HG03025 (cell line): ENCODE measurements at regions not wholly inside any gene's neighbourhood (a gene's known extent, or its start where the extent isn't known, plus 50 kb on each side); places are given as distances from the start of the nearest gene placed in this dataset.
"Not testable (repeated sequence)": the region's sequence is repeated elsewhere in the genome, so short reads cannot be mapped to it uniquely, and the experiment has no call there.

ENCODE experiments used
- ATAC-seq: cut with Tn5 transposase; IDR thresholded peaks from one replicate; pipeline ENCODE4 v1.9.1; 2021; ENCODE audit warnings: mild to moderate bottlenecking, moderate library complexity; ENCODE audit not compliant: unreplicated experiment, low FRiP score

DNA sequence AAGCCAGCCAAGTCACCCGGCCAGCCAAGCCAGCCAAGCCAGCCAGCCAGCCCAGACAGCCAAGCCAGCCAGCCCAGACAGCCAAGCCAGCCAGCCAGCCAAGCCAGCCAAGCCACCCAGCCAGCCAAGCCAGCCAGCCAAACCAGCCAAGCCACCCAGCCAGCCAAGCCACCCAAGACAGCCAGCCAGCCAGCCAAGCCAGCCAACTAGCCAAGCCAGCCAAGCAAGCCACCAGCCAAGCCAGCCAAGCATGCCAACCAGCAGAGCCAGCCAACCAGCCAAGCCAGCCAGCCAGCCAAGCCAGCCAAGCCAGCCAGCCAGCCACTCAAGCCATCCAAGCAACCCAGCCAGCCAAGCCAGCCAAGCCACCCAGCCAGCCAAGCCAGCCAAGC, 323.1 kb upstream of the PLGLB2 start:
- ATAC-seq, result not testable (repeated sequence)

- ATAC-seq, result not testable (repeated sequence)
These were observed 322.7 kb upstream of the PLGLB2 start for GRCh38 chr2:87425191-87425590.

- not testable (repeated sequence) for ATAC-seq
These were observed 322.2 kb upstream of the PLGLB2 start for GRCh38 chr2:87425717-87426116.

DNA sequence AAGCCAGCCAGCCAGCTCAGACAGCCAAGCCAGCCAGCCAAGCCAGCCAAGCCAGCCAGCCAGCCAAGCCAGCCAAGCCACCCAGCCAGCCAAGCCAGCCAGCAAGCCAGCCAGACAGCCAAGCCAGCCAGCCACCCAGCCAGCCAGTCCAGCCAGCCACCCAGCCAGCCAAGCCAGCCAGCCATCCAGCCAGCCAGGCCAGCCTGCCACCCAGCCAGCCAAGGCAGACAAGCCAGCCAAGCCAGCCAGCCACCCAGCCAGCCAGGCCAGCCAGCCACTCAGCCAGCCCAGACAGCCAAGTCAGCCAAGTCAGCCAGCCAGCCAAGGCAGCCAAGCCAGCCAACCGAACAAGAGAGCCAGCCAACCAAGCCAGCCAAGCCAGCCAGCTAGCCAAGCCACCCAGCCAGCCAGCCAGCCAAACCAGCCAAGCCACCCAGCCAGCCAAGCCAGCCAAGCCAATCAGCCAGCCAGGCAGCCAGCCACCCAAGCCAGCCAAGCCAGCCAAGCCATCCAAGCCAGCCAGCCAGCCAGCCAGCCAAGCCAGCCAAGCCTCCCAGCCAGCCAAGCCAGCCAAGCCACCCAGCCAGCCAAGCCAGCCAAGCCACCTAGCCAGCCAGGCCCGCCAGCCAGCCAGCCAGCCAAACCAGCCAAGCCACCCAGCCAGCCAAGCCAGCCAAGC, 319.3 kb upstream of the PLGLB2 start:
- ATAC-seq, result not testable (repeated sequence)

GRCh38 chr2:87429206-87429930, 318.5 kb upstream of the PLGLB2 start:
- ATAC-seq, result not testable (repeated sequence)

DNA sequence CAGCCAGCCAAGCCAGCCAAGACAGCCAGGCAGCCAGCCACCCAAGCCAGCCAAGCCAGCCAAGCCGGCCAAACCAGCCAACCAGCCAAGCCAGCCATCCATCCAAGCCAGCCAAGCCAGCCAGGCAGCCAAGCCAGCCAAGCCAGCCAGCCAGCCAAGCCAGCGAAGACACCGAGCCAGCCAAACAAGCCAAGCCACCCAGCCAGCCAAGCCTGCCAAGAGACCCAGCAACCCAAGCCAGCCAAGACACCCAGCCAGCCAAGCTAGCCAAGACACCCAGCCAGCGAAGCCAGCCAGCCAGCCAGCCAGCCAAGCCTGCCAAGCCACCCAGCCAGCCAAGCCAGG, 318.0 kb upstream of the PLGLB2 start:
- ATAC-seq, result not testable (repeated sequence)

GRCh38 chr2:87431051-87431450, 316.8 kb upstream of the PLGLB2 start:
- ATAC-seq, result not testable (repeated sequence)

GRCh38 chr2:87432711-87433453, 315.0 kb upstream of the PLGLB2 start:
- not testable (repeated sequence) for ATAC-seq

DNA sequence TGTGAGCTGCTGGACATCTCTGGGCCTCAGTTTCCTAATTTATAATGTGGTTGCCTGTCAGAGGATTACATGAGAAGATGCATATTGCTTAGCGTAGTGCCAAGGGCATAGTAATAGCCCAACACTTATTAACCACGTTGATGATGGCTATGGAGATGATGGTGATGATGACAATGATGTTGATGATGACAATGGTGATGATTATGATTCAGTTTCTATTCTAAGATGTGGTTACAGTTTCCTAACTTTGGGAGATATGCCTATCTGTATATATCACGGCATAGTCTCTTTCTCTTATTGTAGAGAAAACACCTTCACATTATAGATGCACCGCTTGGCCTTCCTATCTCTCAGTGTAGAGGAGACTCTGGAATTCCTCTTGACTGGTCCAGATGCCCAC, 311.9 kb upstream of the PLGLB2 start:
- ATAC-seq, result not testable (repeated sequence)

DNA sequence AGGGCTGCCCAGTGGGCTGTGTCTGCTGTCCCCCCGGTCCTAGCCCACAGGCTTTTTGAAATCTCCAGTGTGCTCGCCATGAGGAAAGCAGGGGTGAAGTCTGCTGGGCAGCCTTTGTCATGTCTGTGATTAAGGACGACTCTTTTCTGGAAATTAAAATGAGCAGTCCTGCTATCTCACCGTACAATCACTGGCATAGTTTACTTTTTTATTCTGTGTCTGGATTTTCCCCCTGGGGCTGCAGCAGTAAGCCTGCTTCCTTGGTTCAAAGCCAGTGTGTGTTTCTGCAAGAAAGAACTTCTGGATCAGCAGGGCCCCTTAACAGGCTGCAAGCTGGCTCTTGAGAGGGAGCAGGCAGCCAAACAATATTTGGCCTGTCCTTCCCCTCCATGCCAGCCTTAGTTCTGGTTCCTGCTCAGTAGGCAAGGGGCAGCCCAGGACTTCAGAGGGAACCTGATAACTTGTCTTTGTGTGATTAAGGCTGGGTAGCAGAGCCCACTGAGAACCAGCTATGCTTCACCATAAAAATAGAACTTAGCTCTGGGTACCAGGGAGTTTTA, 310.1 kb upstream of the PLGLB2 start:
- not testable (repeated sequence) for ATAC-seq

DNA sequence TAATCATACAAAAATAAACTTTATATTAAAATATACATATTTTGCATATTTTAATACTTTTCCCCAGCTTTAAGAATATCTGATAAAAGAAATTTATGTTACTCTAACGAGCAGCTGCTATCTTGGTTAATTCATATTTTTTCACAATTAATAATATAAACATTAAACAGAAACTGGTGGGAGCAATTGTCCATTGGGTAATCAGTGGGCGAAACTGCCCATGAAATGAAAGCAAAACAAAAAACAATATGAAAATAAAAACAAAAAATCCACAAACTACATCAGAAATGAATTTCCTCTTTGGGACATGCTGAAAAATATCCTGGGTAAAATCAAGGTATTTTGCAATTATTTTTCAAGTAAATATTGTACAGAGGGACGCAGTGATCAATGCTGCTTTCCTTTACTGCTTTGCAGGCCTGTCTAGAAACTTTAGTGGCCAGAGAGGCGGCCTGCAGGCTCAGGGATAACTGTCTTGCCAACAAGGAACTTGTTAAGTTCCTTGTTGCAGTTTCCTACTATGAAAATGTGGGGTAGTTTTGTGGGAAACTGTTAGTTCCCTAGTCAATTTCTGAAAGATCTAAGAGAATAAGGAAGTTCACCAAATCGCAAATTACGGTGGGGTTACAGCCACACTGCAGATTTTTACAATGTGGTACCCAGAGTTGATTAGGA, 309.0 kb upstream of the PLGLB2 start:
- ATAC-seq, result not testable (repeated sequence)

DNA sequence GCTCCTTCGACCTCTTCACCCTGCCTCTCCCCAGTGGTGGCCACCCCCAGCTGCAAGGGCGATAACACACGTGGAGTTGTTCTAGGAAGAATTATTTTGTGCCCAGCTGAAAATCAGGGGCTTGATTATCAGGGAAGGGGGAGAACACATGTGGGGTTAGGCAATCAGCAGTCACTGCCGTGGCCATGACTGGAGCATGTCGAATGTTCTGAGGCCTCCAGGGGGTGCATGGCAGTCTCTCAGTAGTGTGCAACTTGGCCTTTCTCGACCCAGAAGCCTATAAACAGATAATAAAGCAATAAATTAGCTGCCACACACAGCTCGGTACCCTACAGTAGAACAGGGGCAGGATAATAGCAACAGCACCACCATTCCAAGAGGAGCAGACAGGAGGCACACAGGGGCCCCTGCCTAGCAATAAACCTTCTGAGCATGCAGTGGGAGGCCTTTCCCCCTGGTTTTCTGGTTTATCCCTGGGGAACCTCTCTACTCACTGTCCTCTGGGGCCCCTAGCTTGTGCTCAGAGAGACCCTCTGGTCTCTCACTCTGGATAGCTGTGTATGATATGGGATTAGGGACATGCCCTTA, 308.2 kb upstream of the PLGLB2 start:
- ATAC-seq, result not testable (repeated sequence)

DNA sequence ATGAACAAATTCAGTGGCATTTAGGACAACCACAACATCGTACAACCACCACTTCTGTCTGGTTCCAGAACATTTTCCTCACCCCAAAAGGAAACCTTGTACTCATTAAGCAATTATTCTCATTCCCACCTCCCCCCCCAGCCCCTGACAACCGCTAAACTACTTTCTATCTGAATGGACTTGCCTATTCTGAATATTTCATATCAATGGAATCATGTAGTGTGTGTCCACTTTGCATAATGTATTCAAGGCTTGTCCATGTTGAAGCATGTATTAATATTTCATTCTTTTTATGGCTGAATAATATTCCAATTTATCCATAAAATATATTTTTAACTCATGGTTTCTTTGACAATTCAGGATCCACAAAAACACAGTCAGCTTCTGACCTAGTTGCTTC, 307.2 kb upstream of the PLGLB2 start:
- not testable (repeated sequence) for ATAC-seq

DNA sequence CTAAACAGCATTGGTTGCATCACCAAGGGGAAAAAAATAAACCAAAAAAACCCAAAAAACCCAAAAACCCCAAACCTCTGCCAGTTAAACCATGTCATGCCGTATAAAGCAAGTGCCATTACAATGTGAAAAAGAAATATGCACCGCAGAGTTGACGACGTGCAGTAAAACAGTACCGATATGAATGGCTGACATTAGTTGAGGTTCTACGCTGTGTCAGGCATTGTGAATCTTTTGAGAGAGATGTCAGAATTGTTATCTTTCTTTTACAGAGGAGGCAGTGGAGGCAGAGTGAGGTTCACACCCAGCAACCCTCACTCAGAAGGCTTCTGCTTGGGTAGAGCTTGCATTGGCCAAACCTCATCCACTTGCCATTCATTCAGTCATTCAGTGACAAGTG, 306.5 kb upstream of the PLGLB2 start:
- ATAC-seq, result not testable (repeated sequence)

DNA sequence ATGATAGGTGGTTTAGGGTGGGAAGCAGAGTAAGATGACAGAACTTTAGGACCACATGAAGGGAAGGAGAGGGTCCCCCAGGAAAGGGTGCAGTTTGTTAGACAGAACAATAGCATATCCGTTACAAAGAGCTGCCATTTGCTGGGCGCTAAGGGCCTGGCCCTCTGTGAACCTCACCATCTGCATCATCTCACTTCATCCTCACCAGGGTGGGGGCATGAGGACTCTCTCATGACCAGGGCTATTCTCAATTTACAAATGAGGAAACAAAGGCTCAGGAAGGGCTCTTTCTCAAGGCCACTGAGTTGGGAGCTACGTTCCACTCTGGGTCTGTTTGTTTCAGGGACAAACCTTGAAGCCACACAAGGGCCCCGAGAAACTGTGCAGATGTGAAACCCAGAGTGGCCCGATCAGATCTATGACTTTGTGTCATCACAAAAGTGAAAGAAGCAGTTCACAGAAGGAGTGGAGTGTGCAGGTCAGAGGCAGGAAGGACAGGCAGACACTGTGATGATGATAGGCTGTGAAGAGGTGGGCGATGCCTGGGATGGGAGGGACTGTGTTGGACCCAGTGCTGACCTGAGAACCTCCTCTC, 304.8 kb upstream of the PLGLB2 start:
- ATAC-seq, result peak; percentile 94

DNA sequence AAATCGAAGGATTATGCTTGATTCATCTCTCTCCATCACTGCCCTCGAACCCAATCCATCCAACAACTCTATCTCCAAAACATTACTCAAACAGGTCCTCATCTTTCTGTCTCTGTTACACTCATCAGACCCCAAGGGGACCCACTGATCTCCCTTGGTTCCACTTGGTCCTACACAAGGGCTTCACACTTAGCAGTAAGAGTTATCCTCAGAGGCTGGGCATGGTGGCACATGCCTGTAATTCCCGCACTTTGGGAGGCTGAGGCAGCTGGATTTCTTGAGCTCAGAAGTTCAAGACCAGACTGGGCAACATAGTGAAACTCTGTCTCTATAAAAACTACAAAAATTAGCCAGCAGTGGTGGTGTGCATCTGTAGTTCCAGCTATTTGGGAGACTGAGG, 302.9 kb upstream of the PLGLB2 start:
- not testable (repeated sequence) for ATAC-seq

DNA sequence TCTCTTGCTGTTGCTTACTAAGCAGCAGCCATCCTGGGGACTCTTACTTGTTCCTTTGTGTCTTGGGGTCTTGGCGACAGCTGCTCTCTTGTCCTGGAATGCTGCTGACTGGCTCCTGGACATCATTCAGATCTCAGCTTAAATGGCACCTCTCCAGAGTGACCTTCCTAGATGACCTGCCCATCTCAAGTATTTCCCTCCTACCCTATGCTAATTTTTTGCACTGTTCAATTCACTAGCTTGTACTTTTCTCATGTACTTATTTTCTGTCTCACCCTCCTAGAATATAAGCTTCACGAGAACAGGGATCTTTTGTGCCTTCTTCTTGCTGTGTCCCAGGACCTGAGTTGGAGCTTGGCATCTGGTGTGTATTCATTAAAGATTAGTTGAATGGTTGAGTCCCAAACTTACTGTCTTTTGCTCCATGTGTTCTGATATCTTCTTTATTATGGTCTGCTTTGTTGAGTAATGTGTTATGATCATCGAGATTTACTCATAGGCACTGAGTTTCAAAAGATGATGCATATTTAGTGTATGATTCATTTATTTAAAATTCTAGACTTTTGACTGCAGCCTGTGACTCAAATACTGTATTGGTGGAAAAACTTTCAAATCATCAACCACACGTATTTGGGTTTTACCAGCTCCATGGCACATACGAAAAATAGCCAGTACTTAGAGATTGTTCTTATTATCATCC, 302.1 kb upstream of the PLGLB2 start:
- ATAC-seq, result not testable (repeated sequence)

DNA sequence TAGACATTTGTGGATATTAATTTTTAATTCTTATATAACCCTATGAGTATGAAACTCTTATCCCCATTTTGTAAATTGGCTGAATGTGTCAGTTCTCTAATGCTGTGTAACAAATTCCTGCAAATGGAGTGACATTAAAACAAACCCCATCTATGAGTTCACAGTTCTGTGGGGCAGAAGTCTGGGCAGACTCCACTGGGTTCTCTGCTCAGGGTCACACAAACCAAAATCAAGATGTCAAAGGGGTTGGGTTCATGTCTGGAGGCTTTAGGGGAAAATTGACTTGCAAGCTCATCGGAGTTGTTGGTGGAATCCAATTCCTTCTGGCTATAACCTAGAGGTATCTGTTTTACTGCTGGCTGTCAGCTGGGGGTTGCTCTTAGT, 301.6 kb upstream of the PLGLB2 start:
- ATAC-seq, result not testable (repeated sequence)

GRCh38 chr2:87449462-87449980, 298.4 kb upstream of the PLGLB2 start:
- ATAC-seq, result not testable (repeated sequence)
